HG02623 (cell line): ENCODE measurements at regions not wholly inside any gene's neighbourhood (a gene's known extent, or its start where the extent isn't known, plus 50 kb on each side); places are given as distances from the start of the nearest gene placed in this dataset.
"Not testable (repeated sequence)": the region's sequence is repeated elsewhere in the genome, so short reads cannot be mapped to it uniquely, and the experiment has no call there.

Experiments used
- ATAC-seq: cut with Tn5 transposase; IDR thresholded peaks from one replicate; pipeline ENCODE4 v1.9.1; 2021; ENCODE audit warnings: moderate library complexity; ENCODE audit not compliant: unreplicated experiment

GRCh38 chr13:90246687-90247345 lies 1100.7 kb upstream of the MIR17HG start:
- no peak for ATAC-seq

GRCh38 chr13:90253806-90254205 lies 1093.7 kb upstream of the MIR17HG start:
- ATAC-seq, result no peak

DNA sequence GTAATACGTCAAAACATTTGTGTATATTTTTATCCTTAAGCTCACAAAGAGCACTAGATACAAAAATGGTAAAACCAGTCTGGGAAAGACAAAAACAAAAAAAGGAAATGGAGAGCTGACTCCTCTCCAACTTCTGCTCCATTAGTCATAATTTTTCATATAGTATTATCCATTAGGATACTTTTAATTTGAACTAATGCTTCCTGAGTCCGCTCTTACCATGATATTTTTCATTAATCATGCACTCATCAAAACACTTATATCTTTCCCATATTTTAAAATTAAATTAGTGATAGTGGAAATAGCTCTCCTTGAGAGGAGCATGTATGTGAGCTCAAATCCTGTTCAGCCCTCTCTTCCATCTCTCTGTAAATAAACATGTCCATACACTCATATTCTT lies 1093.0 kb upstream of the MIR17HG start:
- no peak for ATAC-seq

- ATAC-seq, result no peak
Observed at GRCh38 chr13:90256746-90257145, 1090.7 kb upstream of the MIR17HG start.

GRCh38 chr13:90258129-90258528 lies 1089.4 kb upstream of the MIR17HG start:
- no peak for ATAC-seq

- no peak for ATAC-seq
Observed at GRCh38 chr13:90261343-90261742, 1086.1 kb upstream of the MIR17HG start.

GRCh38 chr13:90270226-90270625 lies 1077.3 kb upstream of the MIR17HG start:
- ATAC-seq, result no peak

GRCh38 chr13:90272356-90272755 lies 1075.1 kb upstream of the MIR17HG start:
- ATAC-seq, result no peak

GRCh38 chr13:90276216-90276615 lies 1071.3 kb upstream of the MIR17HG start:
- ATAC-seq, result no peak

DNA sequence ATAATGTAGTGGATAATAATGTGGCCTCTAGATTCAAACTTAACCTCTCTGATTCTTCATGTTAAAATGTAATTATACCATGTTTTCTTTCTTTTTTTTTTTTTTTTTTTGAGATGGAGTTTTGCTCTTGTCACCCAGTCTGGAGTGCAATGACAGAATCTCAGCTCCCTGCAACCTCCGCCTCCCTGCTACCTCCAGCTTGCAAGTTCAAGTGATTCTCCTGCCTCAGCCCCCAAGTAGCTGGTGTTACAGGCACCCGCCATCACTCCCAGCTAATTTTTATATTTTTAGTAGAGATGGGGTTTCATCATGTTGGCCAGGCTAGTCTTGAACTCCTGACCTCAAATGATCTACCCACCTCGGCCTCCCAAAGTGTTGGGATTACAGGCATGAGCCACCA lies 1069.3 kb upstream of the MIR17HG start:
- not testable (repeated sequence) for ATAC-seq

GRCh38 chr13:90281709-90282108 lies 1065.8 kb upstream of the MIR17HG start:
- ATAC-seq, result no peak

GRCh38 chr13:90287521-90287920 lies 1060.0 kb upstream of the MIR17HG start:
- no peak for ATAC-seq

GRCh38 chr13:90293793-90294361 lies 1053.6 kb upstream of the MIR17HG start:
- no peak for ATAC-seq

- no peak for ATAC-seq
Observed at GRCh38 chr13:90299238-90299637, 1048.2 kb upstream of the MIR17HG start.

DNA sequence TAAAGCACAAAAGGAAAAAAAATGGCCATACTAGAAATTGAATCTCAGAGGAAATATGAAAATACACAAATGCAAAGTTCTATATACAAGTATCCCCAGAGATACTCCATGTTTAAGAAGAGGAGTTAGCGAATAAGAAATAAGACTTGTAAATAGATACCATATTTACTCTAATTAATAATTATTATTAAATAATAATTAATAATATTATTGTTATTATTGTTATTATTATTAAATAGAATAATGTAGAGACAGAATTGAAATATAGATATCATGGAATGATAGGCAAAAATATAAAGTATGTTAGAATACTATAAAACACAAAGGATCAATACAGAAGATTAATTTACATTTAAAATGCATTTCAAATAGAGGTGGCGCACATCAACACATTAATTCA lies 1047.5 kb upstream of the MIR17HG start:
- no peak for ATAC-seq

- ATAC-seq, result no peak
Observed at GRCh38 chr13:90302107-90302506, 1045.4 kb upstream of the MIR17HG start.

- ATAC-seq, result no peak
Observed at GRCh38 chr13:90305796-90306195, 1041.7 kb upstream of the MIR17HG start.

DNA sequence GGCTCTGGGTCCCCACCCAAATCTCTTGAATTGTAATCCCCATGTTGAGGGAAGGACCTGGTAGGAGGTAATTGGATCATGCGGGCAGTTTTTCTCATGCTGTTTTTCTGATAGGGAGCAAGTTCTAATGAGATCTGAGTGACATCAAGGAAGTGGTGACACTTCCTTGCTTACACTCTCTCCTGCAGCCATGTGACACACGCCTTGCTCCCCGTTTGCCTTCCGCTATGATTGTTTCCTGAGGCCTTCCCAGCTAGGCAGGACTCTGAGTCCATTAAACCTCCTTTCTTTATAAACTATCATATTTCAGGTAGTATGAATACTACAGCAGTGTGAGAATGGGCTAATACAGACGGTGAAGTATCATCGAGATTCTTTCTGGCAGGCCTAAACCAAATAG lies 1040.4 kb upstream of the MIR17HG start:
- ATAC-seq, result no peak

DNA sequence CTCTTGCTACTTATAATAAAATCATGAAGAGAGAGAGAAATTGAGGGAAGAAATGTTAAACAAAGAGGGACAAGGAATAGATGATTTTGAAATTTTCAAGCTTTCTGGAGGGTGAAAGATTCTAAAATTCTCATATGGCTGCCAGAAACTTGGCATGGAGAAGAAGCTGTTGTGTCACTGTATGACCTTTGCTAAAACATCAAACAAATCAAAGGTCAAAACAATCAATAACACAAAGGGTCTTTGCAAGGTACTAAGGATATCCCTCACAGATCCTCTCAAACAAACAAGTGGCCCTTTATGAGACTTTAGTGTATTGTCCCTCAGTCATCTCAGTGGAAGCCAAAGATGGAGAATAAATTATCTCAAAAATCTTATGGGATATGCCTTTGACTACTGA lies 1039.2 kb upstream of the MIR17HG start:
- ATAC-seq, result no peak

GRCh38 chr13:90311929-90312328 lies 1035.6 kb upstream of the MIR17HG start:
- ATAC-seq, result no peak

- no peak for ATAC-seq
Observed at GRCh38 chr13:90315061-90315460, 1032.4 kb upstream of the MIR17HG start.

DNA sequence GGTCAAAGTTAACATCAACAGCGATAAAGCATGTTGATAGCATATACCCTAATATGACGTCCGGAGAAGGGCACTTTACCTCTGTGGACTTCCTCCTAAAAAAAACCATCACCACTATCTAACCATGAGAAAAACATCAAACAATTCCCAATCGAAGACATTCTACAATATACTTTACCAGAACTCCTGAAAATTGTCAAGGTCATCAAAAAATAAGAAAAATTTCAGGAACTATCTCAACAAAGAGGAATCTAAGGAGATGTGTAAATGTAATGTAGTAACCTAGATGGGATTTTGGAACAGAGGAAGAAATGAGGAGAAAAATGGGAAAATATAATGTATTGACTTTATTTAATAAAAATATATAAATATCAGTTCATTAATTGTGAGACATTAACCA lies 1026.8 kb upstream of the MIR17HG start:
- no peak for ATAC-seq
